ENCODE measurements at regions not wholly inside any gene's neighbourhood (a gene's known extent, or its start where the extent isn't known, plus 50 kb on each side); places are given as distances from the start of the nearest gene placed in this dataset.

GRCh38 chr1:65719391-65719790 is 73.3 kb upstream of the PDE4B start:
- TF ChIP-seq EZH2 (IDR thresholded peaks at IDR 0.05; ENCODE audit: low read length), result no peak
- no peak for TF ChIP-seq CTCF (optimal IDR thresholded peaks at IDR 0.05 in 1 of 3, IDR thresholded peaks at IDR 0.05 in 1 of 3, conservative IDR thresholded peaks at IDR 0.05 in 1 of 3; ENCODE audit: extremely low read depth in 1 of 3, insufficient read depth in 2 of 3, low read length in 3 of 3)
